K562 (cell line): ENCODE measurements at regions not wholly inside any gene's neighbourhood (a gene's known extent, or its start where the extent isn't known, plus 50 kb on each side); places are given as distances from the start of the nearest gene placed in this dataset.

Source experiments
- ATAC-seq: fragments of 200-7000 bp; cut with Tn5 transposase; 3 replicates; pipeline ENCODE4 v1.9.1; 2020; ENCODE audit warnings: moderate library complexity
- BruUV-seq: library from RNA; stranded (reverse); fragments of 400-500 nt; replicated peaks from 2 replicates; lab custom pipeline; 2021; lab: Mats Ljungman, UMichigan
- CTCF ChIA-PET: fragments of 300-600 bp; formaldehyde crosslinking; extraction: SDS; loops from one replicate; lab custom pipeline; 2021; ENCODE audit warnings: low intra/inter-chr PET ratio; lab: Yijun Ruan, JAX
- POLR2A ChIA-PET: fragments of 300-600, 350-650 bp; sonication (Branson Sonifier 250); formaldehyde crosslinking; extraction: SDS; loops from one replicate; lab custom pipeline; 2021; ENCODE audit warnings: antibody characterized with exemption, inconsistent platforms; lab: Yijun Ruan, JAX
- DNase-seq, 4 experiments: peaks; one replicate each; pipeline versions ENCODE4 v3.0.0 to v3.0.0-alpha.2; 2011 to 2018; ENCODE audit warnings: low spot score in 3 of 4, mixed read lengths in 3 of 4; ENCODE audit errors: extremely low read depth in 1 of 4
- FAIRE-seq: peaks from 2 replicates; lab custom pipeline; 2011; peaks lifted over from hg19 to GRCh38; lab: Jason Lieb, UNC
- H2AFZ ChIP-seq: 2 replicates; pipeline ENCODE4 v1.6.0; 2011; ENCODE audit warnings: low read depth, low read length, control low read depth, inconsistent platforms
- H3K27ac ChIP-seq: fragments of 200-600 bp; 3 replicates; pipeline ENCODE4 v1.8.0; 2011; ENCODE audit warnings: low read depth, mild to moderate bottlenecking, control low read depth, inconsistent platforms, low read length, moderate library complexity, mixed read lengths; ENCODE audit errors: extremely low read depth
- H3K27me3 ChIP-seq, 2 experiments: fragments of 300-600 bp in 1 of 2; 2 replicates in 1 of 2; 3 replicates in 1 of 2; pipeline versions ENCODE4 v1.6.0 to v1.8.0; 2011; ENCODE audit warnings: inconsistent platforms in 2 of 2, low read length in 2 of 2, mild to moderate bottlenecking in 1 of 2, mixed read lengths in 1 of 2, moderate library complexity in 1 of 2; ENCODE audit not compliant: control insufficient read depth in 2 of 2, insufficient read depth in 2 of 2
- H3K36me3 ChIP-seq: fragments of 300-600 bp; 3 replicates; pipeline ENCODE4 v1.8.0; 2011; ENCODE audit warnings: mild to moderate bottlenecking, low read length, inconsistent platforms; ENCODE audit not compliant: control insufficient read depth, insufficient read depth
- H3K4me1 ChIP-seq, 2 experiments: fragments of 200-600 bp in 1 of 2; replicated peaks in 1 of 2; 2 replicates in 1 of 2; 3 replicates in 1 of 2; pipeline versions ENCODE4 v1.5.1 to v1.8.0; 2011; ENCODE audit warnings: inconsistent platforms in 2 of 2, low read length in 2 of 2, mild to moderate bottlenecking in 1 of 2, mixed read lengths in 1 of 2, moderate library complexity in 1 of 2; ENCODE audit not compliant: control insufficient read depth in 2 of 2, insufficient read depth in 2 of 2
- H3K4me2 ChIP-seq: 2 replicates; pipeline ENCODE4 v1.6.1; 2011; ENCODE audit warnings: low read length, control low read depth, inconsistent platforms, mixed read lengths; ENCODE audit not compliant: insufficient read depth
- H3K4me3 ChIP-seq: fragments of 200-600 bp; sonication (generic), shearing (Covaris generic); 2 replicates; pipeline ENCODE4 v1.5.1; 2016; ENCODE audit warnings: control low read depth, inconsistent platforms
- H3K79me2 ChIP-seq: fragments of 200-600 bp; 3 replicates; pipeline ENCODE4 v1.8.0; 2011; ENCODE audit warnings: low read length, inconsistent platforms; ENCODE audit not compliant: control insufficient read depth, insufficient read depth
- H3K9ac ChIP-seq, 2 experiments: 2 replicates each; pipeline versions ENCODE4 v1.6.0 to v1.6.1; 2011; ENCODE audit warnings: low read depth in 2 of 2, low read length in 2 of 2, control low read depth in 1 of 2, inconsistent platforms in 1 of 2, mild to moderate bottlenecking in 1 of 2, mixed read lengths in 1 of 2; ENCODE audit not compliant: insufficient read depth in 1 of 2
- H3K9me1 ChIP-seq: one replicate; pipeline ENCODE4 v1.6.0; 2011; ENCODE audit warnings: inconsistent platforms, mild to moderate bottlenecking, low read length, moderate library complexity; ENCODE audit not compliant: control insufficient read depth, insufficient read depth
- H3K9me3 ChIP-seq: replicated peaks from 2 replicates; pipeline ENCODE4 v1.5.1; 2011; ENCODE audit warnings: low read depth, low read length, inconsistent platforms; ENCODE audit not compliant: control insufficient read depth, insufficient read depth
- H4K20me1 ChIP-seq: replicated peaks from 2 replicates; pipeline ENCODE4 v1.6.1; 2011; ENCODE audit warnings: low read length, inconsistent platforms, mixed read lengths; ENCODE audit not compliant: control insufficient read depth, insufficient read depth
- ARID1B ChIP-seq: fragments of 450-650 bp; IDR thresholded peaks from 2 replicates; pipeline ENCODE4 v1.6.1; 2016; ENCODE audit warnings: antibody characterized with exemption, mild to moderate bottlenecking, inconsistent platforms
- CREB1 ChIP-seq, 2 experiments: sonication (generic) in 1 of 2; formaldehyde crosslinking in 1 of 2; IDR thresholded peaks; 2 replicates each; pipeline versions ENCODE4 v1.6.1 to v1.8.0; 2012 to 2022; ENCODE audit warnings: inconsistent platforms in 1 of 2, mild to moderate bottlenecking in 1 of 2, missing genetic modification reagents in 1 of 2, moderate library complexity in 1 of 2
- CTCFL ChIP-seq: IDR thresholded peaks from 2 replicates; pipeline ENCODE4 v1.6.1; 2011; ENCODE audit warnings: borderline replicate concordance, low read depth, mild to moderate bottlenecking, moderate library complexity, low read length; ENCODE audit not compliant: insufficient read depth, poor library complexity, severe bottlenecking
- FOXP1 ChIP-seq: sonication (generic); formaldehyde crosslinking; IDR thresholded peaks from 2 replicates; pipeline ENCODE4 v1.8.0; 2022; ENCODE audit warnings: mild to moderate bottlenecking, missing genetic modification reagents
- KAT8 ChIP-seq: fragments of 450-650 bp; IDR thresholded peaks from 2 replicates; pipeline ENCODE4 v1.6.1; 2016; ENCODE audit warnings: low read depth, mild to moderate bottlenecking
- NCOA2 ChIP-seq, 2 experiments: fragments of 450-650 bp; IDR thresholded peaks; 2 replicates each; pipeline ENCODE4 v1.6.1; 2018; ENCODE audit warnings: mild to moderate bottlenecking in 2 of 2, moderate library complexity in 1 of 2; ENCODE audit not compliant: partially characterized antibody in 2 of 2
- NFXL1 ChIP-seq: fragments of 450-650 bp; formaldehyde crosslinking; IDR thresholded peaks from 2 replicates; pipeline ENCODE4 v1.4.0; 2021; ENCODE audit warnings: mild to moderate bottlenecking
- PHF21A ChIP-seq: fragments of 450-650 bp; IDR thresholded peaks from 2 replicates; pipeline ENCODE4 v1.6.1; 2017; ENCODE audit warnings: low read depth, borderline replicate concordance
- PHTF2 ChIP-seq: fragments of 250-450 bp; sonication (Bioruptor Pico); IDR thresholded peaks from 2 replicates; pipeline ENCODE4 v1.5.0; 2021; ENCODE audit warnings: mild to moderate bottlenecking
- POLR2AphosphoS5 ChIP-seq: IDR thresholded peaks from 2 replicates; pipeline ENCODE4 v1.6.1; 2011; ENCODE audit warnings: mild to moderate bottlenecking, low read depth, low read length, moderate library complexity; ENCODE audit not compliant: control insufficient read depth, insufficient read depth
- SMARCA4 ChIP-seq: fragments of 450-650 bp; IDR thresholded peaks from 2 replicates; pipeline ENCODE4 v1.6.1; 2016
- TRIM28 ChIP-seq: fragments of 450-650 bp; IDR thresholded peaks from 2 replicates; pipeline ENCODE4 v1.6.1; 2017
- ZNF140 ChIP-seq: fragments of 250-450 bp; sonication (Bioruptor Pico); IDR thresholded peaks from 2 replicates; pipeline ENCODE4 v1.8.0; 2021; ENCODE audit warnings: moderate library complexity, mild to moderate bottlenecking, inconsistent platforms
- ZNF766 ChIP-seq: fragments of 200-800 bp; sonication (Bioruptor generic); conservative IDR thresholded peaks from 2 replicates; pipeline ENCODE4 v1.6.1; 2016; ENCODE audit warnings: missing genetic modification characterization, missing compliant biosample characterization
- in situ Hi-C: fragments of 300-500 bp; cut with MboI; formaldehyde crosslinking; loops from 4 replicates; pipeline ENCODE4 v1.15.0; 2018; ENCODE audit warnings: inconsistent platforms, mixed read lengths
- intact Hi-C: fragments of 100-400 bp; cut with micrococcal nuclease; formaldehyde crosslinking; loops from 2 replicates; pipeline ENCODE4 v1.14.2; 2022
- TF ChIP-seq, protein P1 (sequence below), 2 experiments: IDR thresholded peaks; 2 replicates each; pipeline ENCODE4 v1.6.1; 2011; ENCODE audit warnings: borderline replicate concordance in 1 of 2, control low read depth in 1 of 2, low read depth in 1 of 2, low read length in 1 of 2, mild to moderate bottlenecking in 1 of 2, mixed read lengths in 1 of 2, moderate library complexity in 1 of 2; ENCODE audit not compliant: insufficient read depth in 1 of 2, insufficient read length in 1 of 2, poor library complexity in 1 of 2, severe bottlenecking in 1 of 2; ENCODE audit errors: extremely low read depth in 1 of 2
- TF ChIP-seq, protein P2 (sequence below): fragments of 200-800 bp; sonication (Bioruptor generic); IDR thresholded peaks from 2 replicates; pipeline ENCODE4 v1.6.1; 2016; ENCODE audit warnings: missing genetic modification characterization, missing compliant biosample characterization

DNA sequence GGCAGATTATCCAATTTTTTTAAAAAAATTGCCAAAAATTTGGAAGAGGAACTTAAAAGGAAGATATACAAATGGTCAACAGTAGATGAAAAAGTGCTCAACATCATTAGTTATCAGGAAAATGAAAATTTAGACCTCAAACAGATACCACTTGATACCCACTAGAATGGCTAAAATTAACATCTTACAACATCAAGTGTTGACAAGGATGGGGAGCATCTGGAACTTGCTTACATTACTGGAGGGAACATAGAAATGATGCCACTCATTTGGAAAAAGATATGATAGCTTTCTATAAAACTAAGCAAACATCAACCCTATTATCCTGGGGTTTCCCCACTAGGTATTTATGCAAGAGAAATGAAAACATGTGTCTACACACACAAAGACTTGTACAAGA, 284.5 kb upstream of the CHRNA7 start:
- no peak overlapping the region for H3K27ac ChIP-seq
- no TSS peak for BruUV-seq
- TF ChIP-seq SMARCA4, result no peak
- no peak for TF ChIP-seq FOXP1 (CRISPR knock-in tag)
- no peak for TF ChIP-seq NFXL1 (CRISPR knock-in tag)
- no peak for TF ChIP-seq ARID1B
- TF ChIP-seq, protein P1, sequence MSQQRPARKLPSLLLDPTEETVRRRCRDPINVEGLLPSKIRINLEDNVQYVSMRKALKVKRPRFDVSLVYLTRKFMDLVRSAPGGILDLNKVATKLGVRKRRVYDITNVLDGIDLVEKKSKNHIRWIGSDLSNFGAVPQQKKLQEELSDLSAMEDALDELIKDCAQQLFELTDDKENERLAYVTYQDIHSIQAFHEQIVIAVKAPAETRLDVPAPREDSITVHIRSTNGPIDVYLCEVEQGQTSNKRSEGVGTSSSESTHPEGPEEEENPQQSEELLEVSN (IDR thresholded peaks at IDR 0.05; ENCODE audit: borderline replicate concordance in 1 of 2, extremely low read depth in 1 of 2, insufficient read depth in 1 of 2, insufficient read length in 1 of 2, low read depth in 1 of 2, low read length in 1 of 2, poor library complexity in 1 of 2, severe bottlenecking in 1 of 2), result no peak
- TF ChIP-seq TRIM28, result no peak
- TF ChIP-seq KAT8, result no peak
- TF ChIP-seq, protein P2, sequence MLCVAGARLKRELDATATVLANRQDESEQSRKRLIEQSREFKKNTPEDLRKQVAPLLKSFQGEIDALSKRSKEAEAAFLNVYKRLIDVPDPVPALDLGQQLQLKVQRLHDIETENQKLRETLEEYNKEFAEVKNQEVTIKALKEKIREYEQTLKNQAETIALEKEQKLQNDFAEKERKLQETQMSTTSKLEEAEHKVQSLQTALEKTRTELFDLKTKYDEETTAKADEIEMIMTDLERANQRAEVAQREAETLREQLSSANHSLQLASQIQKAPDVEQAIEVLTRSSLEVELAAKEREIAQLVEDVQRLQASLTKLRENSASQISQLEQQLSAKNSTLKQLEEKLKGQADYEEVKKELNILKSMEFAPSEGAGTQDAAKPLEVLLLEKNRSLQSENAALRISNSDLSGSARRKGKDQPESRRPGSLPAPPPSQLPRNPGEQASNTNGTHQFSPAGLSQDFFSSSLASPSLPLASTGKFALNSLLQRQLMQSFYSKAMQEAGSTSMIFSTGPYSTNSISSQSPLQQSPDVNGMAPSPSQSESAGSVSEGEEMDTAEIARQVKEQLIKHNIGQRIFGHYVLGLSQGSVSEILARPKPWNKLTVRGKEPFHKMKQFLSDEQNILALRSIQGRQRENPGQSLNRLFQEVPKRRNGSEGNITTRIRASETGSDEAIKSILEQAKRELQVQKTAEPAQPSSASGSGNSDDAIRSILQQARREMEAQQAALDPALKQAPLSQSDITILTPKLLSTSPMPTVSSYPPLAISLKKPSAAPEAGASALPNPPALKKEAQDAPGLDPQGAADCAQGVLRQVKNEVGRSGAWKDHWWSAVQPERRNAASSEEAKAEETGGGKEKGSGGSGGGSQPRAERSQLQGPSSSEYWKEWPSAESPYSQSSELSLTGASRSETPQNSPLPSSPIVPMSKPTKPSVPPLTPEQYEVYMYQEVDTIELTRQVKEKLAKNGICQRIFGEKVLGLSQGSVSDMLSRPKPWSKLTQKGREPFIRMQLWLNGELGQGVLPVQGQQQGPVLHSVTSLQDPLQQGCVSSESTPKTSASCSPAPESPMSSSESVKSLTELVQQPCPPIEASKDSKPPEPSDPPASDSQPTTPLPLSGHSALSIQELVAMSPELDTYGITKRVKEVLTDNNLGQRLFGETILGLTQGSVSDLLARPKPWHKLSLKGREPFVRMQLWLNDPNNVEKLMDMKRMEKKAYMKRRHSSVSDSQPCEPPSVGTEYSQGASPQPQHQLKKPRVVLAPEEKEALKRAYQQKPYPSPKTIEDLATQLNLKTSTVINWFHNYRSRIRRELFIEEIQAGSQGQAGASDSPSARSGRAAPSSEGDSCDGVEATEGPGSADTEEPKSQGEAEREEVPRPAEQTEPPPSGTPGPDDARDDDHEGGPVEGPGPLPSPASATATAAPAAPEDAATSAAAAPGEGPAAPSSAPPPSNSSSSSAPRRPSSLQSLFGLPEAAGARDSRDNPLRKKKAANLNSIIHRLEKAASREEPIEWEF (CRISPR knock-in tag), result no peak
- no peak for TF ChIP-seq PHF21A
- TF ChIP-seq POLR2AphosphoS5, result no peak
- no peak for TF ChIP-seq CREB1 (IDR thresholded peaks at IDR 0.05)
- no peak for TF ChIP-seq CREB1 (CRISPR knock-in tag; IDR thresholded peaks at IDR 0.05)
- TF ChIP-seq ZNF140 (CRISPR knock-in tag), result no peak
- no peak for TF ChIP-seq ZNF766 (CRISPR knock-in tag)
- no peak for TF ChIP-seq CTCFL
- TF ChIP-seq PHTF2 (CRISPR knock-in tag), result no peak
- no peak for TF ChIP-seq NCOA2 (IDR thresholded peaks at IDR 0.05; ENCODE audit: partially characterized antibody in 2 of 2)
- H4K20me1 ChIP-seq, result no peaks in the 10 kb centered on the region
- ATAC-seq (no peak), FAIRE-seq (no peak), DNase-seq (no peak)
- no peak overlapping the region for H3K4me3 ChIP-seq
- CTCF ChIA-PET, result no interaction called here
- no peak overlapping the region for H3K4me2 ChIP-seq
- POLR2A ChIA-PET, result interaction anchor here (0.7 kb wide), 1 partner anchor 12 kb away, joined by 3 read pairs; no protein-coding TSS in a partner anchor
- H2AFZ ChIP-seq, result no peak overlapping the region
- no peaks in the 10 kb centered on the region for H3K36me3 ChIP-seq
- no peaks in the 10 kb centered on the region for H3K27me3 ChIP-seq
- no peaks in the 10 kb centered on the region for H3K79me2 ChIP-seq
- no peak overlapping the region for H3K9ac ChIP-seq
- no peaks in the 10 kb centered on the region for H3K4me1 ChIP-seq
- in situ Hi-C loops, result no loop called here
- H3K9me1 ChIP-seq, result no peaks in the 10 kb centered on the region
- intact Hi-C loops, result no loop called here
- H3K9me3 ChIP-seq, result no peaks in the 10 kb centered on the region
